Neural progenitor cell (in vitro differentiated cells): ENCODE measurements at regions not wholly inside any gene's neighbourhood (a gene's known extent, or its start where the extent isn't known, plus 50 kb on each side); places are given as distances from the start of the nearest gene placed in this dataset.
A peak's percentile ranks its signal among the peaks of the same experiment; 100 is the strongest.

Experiments
- DNase-seq: peaks from one replicate; pipeline ENCODE4 v3.0.0-alpha.2; 2016; ENCODE audit warnings: low spot score
- H2AFZ ChIP-seq: fragments of 200-600 bp; sonication (generic); replicated peaks from 2 replicates; pipeline ENCODE4 v1.6.1; 2016; ENCODE audit warnings: antibody characterized with exemption
- H3F3A ChIP-seq: fragments of 200-600 bp; sonication (generic); 2 replicates; pipeline ENCODE4 v1.6.1; 2016; ENCODE audit warnings: antibody characterized with exemption, low read depth
- H3K27ac ChIP-seq: fragments of 200-600 bp; sonication (generic); 2 replicates; pipeline ENCODE4 v1.5.1; 2016; ENCODE audit warnings: mild to moderate bottlenecking
- H3K27me3 ChIP-seq: fragments of 200-600 bp; sonication (generic); 2 replicates; pipeline ENCODE4 v1.6.1; 2016; ENCODE audit warnings: mild to moderate bottlenecking, moderate library complexity
- H3K36me3 ChIP-seq: fragments of 200-600 bp; sonication (generic); 2 replicates; pipeline ENCODE4 v1.5.1; 2016
- H3K4me1 ChIP-seq: fragments of 200-600 bp; sonication (generic); 2 replicates; pipeline ENCODE4 v1.6.1; 2016; ENCODE audit warnings: mixed run types
- H3K4me2 ChIP-seq: fragments of 200-600 bp; sonication (generic); 2 replicates; pipeline ENCODE4 v1.6.1; 2016
- H3K4me3 ChIP-seq: fragments of 200-600 bp; sonication (generic); 2 replicates; pipeline ENCODE4 v1.5.1; 2016
- H3K79me2 ChIP-seq: fragments of 200-600 bp; sonication (generic); 2 replicates; pipeline ENCODE4 v1.6.1; 2016; ENCODE audit warnings: low read depth
- H3K9ac ChIP-seq: fragments of 200-600 bp; sonication (generic); 2 replicates; pipeline ENCODE4 v1.6.1; 2016
- H3K9me3 ChIP-seq: fragments of 200-600 bp; sonication (generic); 2 replicates; pipeline ENCODE4 v1.5.1; 2016; ENCODE audit warnings: low read depth
- H4K20me1 ChIP-seq: fragments of 200-600 bp; sonication (generic); 2 replicates; pipeline ENCODE4 v1.6.1; 2016; ENCODE audit warnings: low read depth
- H3K27ac Mint-ChIP-seq: 3 replicates; pipeline ENCODE4 v1.8.0; 2021; ENCODE audit warnings: mixed read lengths
- H3K27me3 Mint-ChIP-seq: 2 replicates; pipeline ENCODE4 v1.8.0; 2022; ENCODE audit warnings: low read depth, mild to moderate bottlenecking, inconsistent platforms, moderate library complexity, mixed read lengths; ENCODE audit not compliant: insufficient read depth
- H3K36me3 Mint-ChIP-seq: 3 replicates; pipeline ENCODE4 v1.8.0; 2021; ENCODE audit warnings: mixed read lengths
- H3K4me1 Mint-ChIP-seq: 3 replicates; pipeline ENCODE4 v1.8.0; 2021; ENCODE audit warnings: mixed read lengths
- H3K4me3 Mint-ChIP-seq: 3 replicates; pipeline ENCODE4 v1.8.0; 2021; ENCODE audit warnings: mild to moderate bottlenecking, moderate library complexity, mixed read lengths
- H3K9me3 Mint-ChIP-seq: 3 replicates; pipeline ENCODE4 v1.8.0; 2020; ENCODE audit warnings: mixed read lengths
- EZH2 ChIP-seq: fragments of 200-600 bp; sonication (generic); IDR thresholded peaks from 2 replicates; pipeline ENCODE4 v1.6.1; 2017; ENCODE audit warnings: antibody characterized with exemption, mild to moderate bottlenecking, moderate library complexity
- EZH2phosphoT487 ChIP-seq: fragments of 200-600 bp; sonication (generic); IDR thresholded peaks from 2 replicates; pipeline ENCODE4 v1.6.1; 2017; ENCODE audit warnings: antibody characterized with exemption
- TF ChIP-seq, protein P1 (sequence below): fragments of 200-600 bp; sonication (generic); IDR thresholded peaks from 2 replicates; pipeline ENCODE4 v1.5.1; 2017; ENCODE audit warnings: antibody characterized with exemption, mild to moderate bottlenecking

DNA sequence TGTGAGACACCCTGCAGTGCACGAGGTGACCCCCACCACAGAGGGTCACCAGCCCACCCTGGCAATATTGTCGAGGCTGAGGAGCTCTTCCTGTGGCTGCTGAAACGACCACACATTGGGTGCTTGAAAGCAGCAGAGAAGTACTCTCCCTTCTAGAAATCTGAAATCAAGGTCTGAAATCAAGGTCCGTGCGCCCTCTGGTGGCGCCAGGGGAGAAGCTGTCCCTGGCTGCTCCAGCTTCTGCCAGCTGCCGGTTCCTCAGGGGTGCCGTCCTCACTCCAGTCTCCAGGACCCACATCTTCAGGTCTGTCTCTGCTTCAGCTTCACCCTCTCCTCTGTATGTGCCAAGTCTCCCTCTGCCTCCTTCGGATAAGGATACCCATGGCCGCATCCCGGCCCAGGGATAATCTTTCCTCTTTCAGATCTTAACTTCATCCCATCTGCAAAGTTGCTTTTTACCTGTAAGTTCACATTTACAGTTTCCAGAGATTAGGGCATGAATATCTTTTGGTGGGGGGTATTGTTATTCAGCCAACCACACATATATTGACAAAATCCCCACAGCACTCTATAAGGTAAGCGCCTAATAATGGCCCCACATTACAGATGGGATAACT lies 108.3 kb upstream of the PHACTR3 start:
- peak overlapping the region; percentile 79 for H2AFZ ChIP-seq
- no peaks in the 10 kb centered on the region for H3F3A ChIP-seq

DNA sequence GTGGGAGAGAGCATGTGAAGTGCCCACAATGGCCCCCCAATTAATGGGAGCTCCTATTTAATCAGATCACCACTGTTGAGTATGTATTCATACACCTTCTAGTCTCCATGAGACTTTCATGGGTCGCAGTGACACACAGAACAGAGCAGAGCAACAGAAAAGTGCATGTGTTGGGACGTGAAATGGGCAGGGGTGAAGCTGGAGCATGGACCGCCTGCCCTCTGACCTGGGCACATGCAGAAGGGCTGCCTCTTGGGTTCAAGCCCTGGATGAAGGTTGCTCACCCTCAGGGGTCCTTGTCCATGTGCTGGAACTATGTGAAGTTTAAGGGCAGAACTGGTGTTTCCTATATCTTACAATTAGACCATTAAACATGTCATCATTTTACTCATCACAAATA lies 106.0 kb upstream of the PHACTR3 start:
- no peak for TF ChIP-seq EZH2
- no peak for TF ChIP-seq EZH2phosphoT487
- TF ChIP-seq, protein P1, sequence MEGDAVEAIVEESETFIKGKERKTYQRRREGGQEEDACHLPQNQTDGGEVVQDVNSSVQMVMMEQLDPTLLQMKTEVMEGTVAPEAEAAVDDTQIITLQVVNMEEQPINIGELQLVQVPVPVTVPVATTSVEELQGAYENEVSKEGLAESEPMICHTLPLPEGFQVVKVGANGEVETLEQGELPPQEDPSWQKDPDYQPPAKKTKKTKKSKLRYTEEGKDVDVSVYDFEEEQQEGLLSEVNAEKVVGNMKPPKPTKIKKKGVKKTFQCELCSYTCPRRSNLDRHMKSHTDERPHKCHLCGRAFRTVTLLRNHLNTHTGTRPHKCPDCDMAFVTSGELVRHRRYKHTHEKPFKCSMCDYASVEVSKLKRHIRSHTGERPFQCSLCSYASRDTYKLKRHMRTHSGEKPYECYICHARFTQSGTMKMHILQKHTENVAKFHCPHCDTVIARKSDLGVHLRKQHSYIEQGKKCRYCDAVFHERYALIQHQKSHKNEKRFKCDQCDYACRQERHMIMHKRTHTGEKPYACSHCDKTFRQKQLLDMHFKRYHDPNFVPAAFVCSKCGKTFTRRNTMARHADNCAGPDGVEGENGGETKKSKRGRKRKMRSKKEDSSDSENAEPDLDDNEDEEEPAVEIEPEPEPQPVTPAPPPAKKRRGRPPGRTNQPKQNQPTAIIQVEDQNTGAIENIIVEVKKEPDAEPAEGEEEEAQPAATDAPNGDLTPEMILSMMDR, result no peak
- Mint-ChIP-seq H3K4me1 (no peaks in the 10 kb centered on the region), H3K9me3 (peaks cover 7% of the 10 kb centered on the region), H3K4me3 (no peak overlapping the region), H3K27me3 (peaks cover 7% of the 10 kb centered on the region), H3K27ac (no peak overlapping the region), H3K36me3 (no peaks in the 10 kb centered on the region)
- Histone ChIP-seq H3K36me3 (no peaks in the 10 kb centered on the region), H3F3A (no peaks in the 10 kb centered on the region), H3K27me3 (peaks cover 30% of the 10 kb centered on the region), H2AFZ (no peak overlapping the region), H4K20me1 (no peaks in the 10 kb centered on the region), H3K27ac (no peak overlapping the region), H3K9me3 (no peaks in the 10 kb centered on the region), H3K79me2 (no peaks in the 10 kb centered on the region), H3K4me2 (no peak overlapping the region), H3K9ac (no peak overlapping the region), H3K4me3 (no peak overlapping the region), H3K4me1 (no peaks in the 10 kb centered on the region)
- DNase-seq, result no peak

More for the DNA sequence above, 108.3 kb upstream of the PHACTR3 start:
- Mint-ChIP-seq H3K4me3 (no peak overlapping the region), H3K4me1 (no peaks in the 10 kb centered on the region), H3K27me3 (peaks cover 9% of the 10 kb centered on the region), H3K27ac (no peak overlapping the region), H3K36me3 (no peaks in the 10 kb centered on the region), H3K9me3 (peaks cover 7% of the 10 kb centered on the region)
- Histone ChIP-seq H3K27me3 (peaks cover 30% of the 10 kb centered on the region), H3K4me2 (no peak overlapping the region), H3K4me3 (no peak overlapping the region), H3K27ac (no peak overlapping the region), H3K9me3 (no peaks in the 10 kb centered on the region), H3K36me3 (no peaks in the 10 kb centered on the region), H4K20me1 (no peaks in the 10 kb centered on the region), H3K9ac (no peak overlapping the region), H3K79me2 (no peaks in the 10 kb centered on the region), H3K4me1 (no peaks in the 10 kb centered on the region)
- no peak for TF ChIP-seq EZH2
- TF ChIP-seq, protein P1, result peak; percentile 89
- peak; percentile 88 for DNase-seq

DNA sequence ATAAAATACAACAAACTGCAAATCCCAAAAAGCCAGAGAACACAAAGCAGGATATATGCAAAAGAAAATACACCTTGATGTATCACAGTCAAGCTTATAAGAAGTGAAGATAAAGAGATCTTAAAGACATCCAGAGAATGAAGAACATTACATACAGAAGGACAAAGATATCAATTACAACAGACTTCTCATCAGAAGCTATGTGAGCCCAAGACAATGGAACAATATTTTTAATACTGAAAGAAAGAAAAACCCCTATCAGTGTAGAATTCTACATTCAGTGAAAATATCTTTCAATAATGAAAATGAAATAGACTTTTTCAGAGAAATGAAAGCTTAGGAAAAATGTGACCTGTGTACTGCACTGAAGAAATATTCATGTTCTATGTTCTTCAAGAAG lies 104.5 kb upstream of the PHACTR3 start:
- no peaks in the 10 kb centered on the region for H3K4me1 Mint-ChIP-seq
- no peak overlapping the region for H3K27ac Mint-ChIP-seq
- H3K9me3 Mint-ChIP-seq, result peaks cover 7% of the 10 kb centered on the region
- Histone ChIP-seq H3K9ac (no peak overlapping the region), H2AFZ (no peak overlapping the region), H3K4me1 (no peaks in the 10 kb centered on the region), H3K27me3 (peaks cover 30% of the 10 kb centered on the region), H3K9me3 (no peaks in the 10 kb centered on the region), H3K79me2 (no peaks in the 10 kb centered on the region), H3K27ac (no peak overlapping the region), H3F3A (no peaks in the 10 kb centered on the region), H3K4me2 (no peak overlapping the region), H4K20me1 (no peaks in the 10 kb centered on the region), H3K36me3 (no peaks in the 10 kb centered on the region), H3K4me3 (no peak overlapping the region)
- H3K27me3 Mint-ChIP-seq, result peaks cover 4% of the 10 kb centered on the region
- TF ChIP-seq, protein P1, result no peak
- TF ChIP-seq EZH2, result no peak
- no peak for TF ChIP-seq EZH2phosphoT487
- no peaks in the 10 kb centered on the region for H3K36me3 Mint-ChIP-seq
- no peak overlapping the region for H3K4me3 Mint-ChIP-seq
- DNase-seq, result no peak
